Astrocyte of the cerebellum (primary cell): ENCODE measurements at regions not wholly inside any gene's neighbourhood (a gene's known extent, or its start where the extent isn't known, plus 50 kb on each side); places are given as distances from the start of the nearest gene placed in this dataset.

Source experiments
- DNase-seq: peaks from one replicate; pipeline ENCODE4 v3.0.0-alpha.2; 2011; ENCODE audit warnings: low read depth
- H3K4me3 ChIP-seq: 2 replicates; pipeline ENCODE4 v1.5.1; 2011; ENCODE audit warnings: mild to moderate bottlenecking, low read depth, low read length, moderate library complexity
- in situ Hi-C: cut with HindIII; loops from 2 replicates; pipeline ENCODE4 v1.10.0; 2017; ENCODE audit warnings: low sequenced_read_pairs
- TF ChIP-seq, protein P1 (sequence below): IDR thresholded peaks from 2 replicates; pipeline ENCODE4 v1.5.1; 2012; ENCODE audit warnings: low read length, low read depth, moderate library complexity, mild to moderate bottlenecking; ENCODE audit errors: missing control alignments

DNA sequence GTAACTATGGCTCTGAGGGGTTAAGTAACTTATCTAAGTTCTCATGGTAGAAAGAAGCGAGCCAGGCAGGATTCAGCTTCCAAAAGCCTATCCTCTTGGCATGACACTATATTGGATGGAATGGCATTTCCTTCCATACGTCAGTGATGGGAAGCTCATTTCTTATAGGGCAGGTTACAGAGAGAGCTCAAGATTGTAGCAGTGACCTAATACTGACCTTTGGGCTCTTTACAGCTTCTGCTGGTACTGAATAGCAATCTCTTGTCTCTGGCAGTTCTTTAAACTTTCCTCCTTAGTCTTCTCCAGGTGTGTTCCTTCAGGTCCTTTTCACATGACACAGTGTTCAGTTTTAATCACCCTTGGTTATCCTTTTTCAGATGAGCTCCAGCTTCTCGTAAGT, 133.0 kb downstream of the HRH4 start:
- in situ Hi-C loops: no loop called here
- DNase-seq: no peak
- TF ChIP-seq, protein P1, sequence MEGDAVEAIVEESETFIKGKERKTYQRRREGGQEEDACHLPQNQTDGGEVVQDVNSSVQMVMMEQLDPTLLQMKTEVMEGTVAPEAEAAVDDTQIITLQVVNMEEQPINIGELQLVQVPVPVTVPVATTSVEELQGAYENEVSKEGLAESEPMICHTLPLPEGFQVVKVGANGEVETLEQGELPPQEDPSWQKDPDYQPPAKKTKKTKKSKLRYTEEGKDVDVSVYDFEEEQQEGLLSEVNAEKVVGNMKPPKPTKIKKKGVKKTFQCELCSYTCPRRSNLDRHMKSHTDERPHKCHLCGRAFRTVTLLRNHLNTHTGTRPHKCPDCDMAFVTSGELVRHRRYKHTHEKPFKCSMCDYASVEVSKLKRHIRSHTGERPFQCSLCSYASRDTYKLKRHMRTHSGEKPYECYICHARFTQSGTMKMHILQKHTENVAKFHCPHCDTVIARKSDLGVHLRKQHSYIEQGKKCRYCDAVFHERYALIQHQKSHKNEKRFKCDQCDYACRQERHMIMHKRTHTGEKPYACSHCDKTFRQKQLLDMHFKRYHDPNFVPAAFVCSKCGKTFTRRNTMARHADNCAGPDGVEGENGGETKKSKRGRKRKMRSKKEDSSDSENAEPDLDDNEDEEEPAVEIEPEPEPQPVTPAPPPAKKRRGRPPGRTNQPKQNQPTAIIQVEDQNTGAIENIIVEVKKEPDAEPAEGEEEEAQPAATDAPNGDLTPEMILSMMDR: no peak
- no peak overlapping the region for H3K4me3 ChIP-seq

DNA sequence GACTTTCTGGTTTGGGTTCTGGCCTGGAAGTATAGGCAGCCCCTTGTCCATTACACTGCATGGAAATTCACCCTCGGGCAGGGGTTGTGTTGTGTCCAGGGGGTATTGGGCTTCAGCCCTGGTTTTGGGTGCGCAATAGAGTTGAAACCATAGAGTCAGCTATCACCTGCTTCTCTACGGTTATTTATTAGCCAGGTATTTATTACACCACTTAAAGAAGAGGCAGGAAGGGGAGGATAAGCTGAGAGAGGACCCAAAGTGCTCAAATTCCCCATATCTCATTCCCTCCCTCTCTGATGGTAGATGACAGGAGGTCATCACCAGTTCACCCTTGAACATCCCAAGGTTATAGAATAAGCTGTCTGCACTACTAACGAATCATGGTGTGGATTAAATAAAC, 133.4 kb downstream of the HRH4 start:
- TF ChIP-seq, protein P1: no peak
- no peak overlapping the region for H3K4me3 ChIP-seq
- no peak for DNase-seq
- in situ Hi-C loops: no loop called here

DNA sequence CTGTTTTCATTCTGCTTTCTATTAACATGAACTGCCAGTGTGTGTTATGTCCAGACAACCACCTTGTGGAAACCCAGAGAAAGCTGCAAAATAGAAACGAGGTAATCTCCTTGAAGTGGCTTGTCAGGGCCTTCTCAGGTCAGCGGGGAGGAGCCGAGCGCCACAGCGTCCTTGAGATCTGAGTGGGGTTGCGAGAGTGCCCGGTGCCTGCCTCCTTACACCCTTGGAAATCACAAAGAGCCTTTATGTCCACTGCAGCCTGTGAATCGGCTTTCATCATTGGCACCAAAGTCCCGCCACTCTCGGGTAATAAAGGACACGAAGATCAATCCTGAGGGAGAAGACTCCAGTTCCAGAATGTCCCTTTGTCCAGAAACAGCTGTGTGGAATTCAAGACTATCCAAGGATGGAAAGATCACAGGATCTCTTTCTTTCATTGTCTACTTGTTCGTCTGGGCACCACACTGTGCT, 135.2 kb downstream of the HRH4 start:
- no peak overlapping the region for H3K4me3 ChIP-seq
- DNase-seq: no peak
- TF ChIP-seq, protein P1: no peak
- in situ Hi-C loops: no loop called here

- in situ Hi-C loops: no loop called here
- DNase-seq: peak; percentile 36
- TF ChIP-seq, protein P1: peak; percentile 62
- H3K4me3 ChIP-seq: no peak overlapping the region
Observed at GRCh38 chr18:24600076-24600654, 139.7 kb downstream of the HRH4 start.

- no peak overlapping the region for H3K4me3 ChIP-seq
- TF ChIP-seq, protein P1: no peak
- no peak for DNase-seq
- in situ Hi-C loops: no loop called here
Observed at GRCh38 chr18:24601585-24601984, 141.1 kb downstream of the HRH4 start.

DNA sequence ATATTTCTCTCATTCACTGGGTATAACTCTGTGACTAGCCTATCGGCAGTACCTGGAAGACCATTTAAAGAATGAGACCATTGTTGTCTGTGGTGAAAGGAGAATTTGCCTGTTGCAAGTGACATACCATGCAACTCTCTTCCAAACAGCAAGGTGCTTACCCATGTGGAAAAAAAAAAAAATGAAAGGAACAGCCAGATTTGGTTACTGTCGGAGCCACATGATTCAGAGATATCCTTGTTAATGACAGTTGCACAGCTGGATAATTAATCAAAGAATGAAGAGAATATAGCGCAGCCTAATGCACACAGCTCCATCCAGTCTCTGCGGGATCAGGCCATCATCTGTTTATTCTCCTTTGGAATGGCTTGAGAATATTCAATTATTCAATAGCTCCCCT, 141.8 kb downstream of the HRH4 start:
- DNase-seq: no peak
- H3K4me3 ChIP-seq: no peak overlapping the region
- in situ Hi-C loops: no loop called here
- TF ChIP-seq, protein P1: no peak
